H1 (cell line): ENCODE measurements at regions not wholly inside any gene's neighbourhood (a gene's known extent, or its start where the extent isn't known, plus 50 kb on each side); places are given as distances from the start of the nearest gene placed in this dataset.

Source experiments
- ASH2L ChIP-seq: fragments of 200-600, 300-600 bp; sonication (generic); IDR thresholded peaks from one replicate; pipeline ENCODE4 v1.7.1; 2017; ENCODE audit warnings: low read length
- RNF2 ChIP-seq: fragments of 200-900, 300-1000 bp; sonication (generic); IDR thresholded peaks from 2 replicates; pipeline ENCODE4 v1.7.1; 2016; ENCODE audit warnings: borderline replicate concordance, low read depth, mild to moderate bottlenecking, antibody characterized with exemption, low read length; ENCODE audit not compliant: poor library complexity, severe bottlenecking; ENCODE audit errors: missing control alignments

- TF ChIP-seq ASH2L (no peak), RNF2 (no peak)
Measured at GRCh38 chr9:135278586-135278985, 191.1 kb downstream of the OLFM1 start (continued).
